K562 (cell line): ENCODE measurements at regions not wholly inside any gene's neighbourhood (a gene's known extent, or its start where the extent isn't known, plus 50 kb on each side); places are given as distances from the start of the nearest gene placed in this dataset.
A peak's percentile ranks its signal among the peaks of the same experiment; 100 is the strongest.

Experiments used
- ARID1B ChIP-seq: fragments of 450-650 bp; IDR thresholded peaks from 2 replicates; pipeline ENCODE4 v1.6.1; 2016; ENCODE audit warnings: antibody characterized with exemption, mild to moderate bottlenecking, inconsistent platforms
- CREB3 ChIP-seq: fragments of 450-650 bp; conservative IDR thresholded peaks from 2 replicates; pipeline ENCODE4 v1.6.1; 2016; ENCODE audit warnings: missing genetic modification characterization, low read depth, mild to moderate bottlenecking, missing compliant biosample characterization, moderate library complexity
- ESRRA ChIP-seq: fragments of 450-650 bp; IDR thresholded peaks from 2 replicates; pipeline ENCODE4 v1.6.1; 2014; ENCODE audit warnings: low read depth, mild to moderate bottlenecking, moderate library complexity, borderline replicate concordance
- FOXA1 ChIP-seq: fragments of 450-650 bp; IDR thresholded peaks from 2 replicates; pipeline ENCODE4 v1.6.1; 2016; ENCODE audit warnings: mild to moderate bottlenecking, borderline replicate concordance
- FOXJ2 ChIP-seq: fragments of 200-800 bp; sonication (Bioruptor generic); IDR thresholded peaks from 2 replicates; pipeline ENCODE4 v1.6.1; 2016; ENCODE audit warnings: missing genetic modification characterization, missing compliant biosample characterization
- GATAD2B ChIP-seq: fragments of 450-650 bp; IDR thresholded peaks from 2 replicates; pipeline ENCODE4 v1.6.1; 2017; ENCODE audit warnings: mild to moderate bottlenecking, borderline replicate concordance
- HMG20A ChIP-seq: fragments of 450-650 bp; formaldehyde crosslinking; conservative IDR thresholded peaks from 2 replicates; pipeline ENCODE4 v1.4.0; 2020; ENCODE audit warnings: mild to moderate bottlenecking, mixed read lengths
- ILF3 ChIP-seq: fragments of 450-650 bp; IDR thresholded peaks from 2 replicates; pipeline ENCODE4 v1.6.1; 2018; ENCODE audit warnings: antibody characterized with exemption, mild to moderate bottlenecking, moderate library complexity, borderline replicate concordance
- PHTF2 ChIP-seq: fragments of 250-450 bp; sonication (Bioruptor Pico); IDR thresholded peaks from 2 replicates; pipeline ENCODE4 v1.5.0; 2021; ENCODE audit warnings: mild to moderate bottlenecking
- POU5F1 ChIP-seq: fragments of 150-350 bp; IDR thresholded peaks from 2 replicates; pipeline ENCODE4 v1.6.1; 2014; ENCODE audit warnings: borderline replicate concordance, low read length, low read depth, mild to moderate bottlenecking; ENCODE audit not compliant: partially characterized antibody
- PURB ChIP-seq: sonication (generic); formaldehyde crosslinking; IDR thresholded peaks from 2 replicates; pipeline ENCODE4 v1.9.0; 2021; ENCODE audit warnings: low read depth, mild to moderate bottlenecking, missing genetic modification reagents
- RBBP5 ChIP-seq: fragments of 200-600 bp; sonication (generic); IDR thresholded peaks from 2 replicates; pipeline ENCODE4 v1.6.1; 2012; ENCODE audit warnings: borderline replicate concordance, mild to moderate bottlenecking, low read length, control low read depth, inconsistent platforms; ENCODE audit not compliant: insufficient read depth, poor library complexity, severe bottlenecking
- RBM15 ChIP-seq: fragments of 200-400 bp; formaldehyde crosslinking; IDR thresholded peaks from 2 replicates; pipeline ENCODE4 v1.6.1; 2018; ENCODE audit warnings: mild to moderate bottlenecking, low read length, moderate library complexity; ENCODE audit not compliant: insufficient read depth
- RBM34 ChIP-seq: fragments of 200-400 bp; formaldehyde crosslinking; IDR thresholded peaks from 2 replicates; pipeline ENCODE4 v1.6.1; 2018; ENCODE audit warnings: low read length, borderline replicate concordance; ENCODE audit not compliant: insufficient read depth
- SIRT6 ChIP-seq: IDR thresholded peaks from one replicate; pipeline ENCODE4 v1.6.1; 2012; ENCODE audit warnings: low read depth, mild to moderate bottlenecking, control low read depth, inconsistent platforms, low read length, moderate library complexity
- SPI1 ChIP-seq: IDR thresholded peaks from 2 replicates; pipeline ENCODE4 v1.6.1; 2011; ENCODE audit warnings: low read depth, low read length, control low read depth, borderline replicate concordance
- ZNF431 ChIP-seq: sonication (generic); formaldehyde crosslinking; IDR thresholded peaks from 2 replicates; pipeline ENCODE4 v1.8.0; 2022; ENCODE audit warnings: mild to moderate bottlenecking, missing genetic modification reagents
- TF ChIP-seq, protein P1 (sequence below): fragments of 250-450 bp; sonication (Bioruptor Pico); IDR thresholded peaks from 2 replicates; pipeline ENCODE4 v1.6.1; 2021; ENCODE audit warnings: mild to moderate bottlenecking
- TF ChIP-seq, protein P2 (sequence below): fragments of 250-450 bp; sonication (Bioruptor Pico); IDR thresholded peaks from 2 replicates; pipeline ENCODE4 v1.8.0; 2021; ENCODE audit warnings: mild to moderate bottlenecking, moderate library complexity
- TF ChIP-seq, protein P3 (sequence below): fragments of 150-350 bp; IDR thresholded peaks from 2 replicates; pipeline ENCODE4 v1.6.1; 2014; ENCODE audit warnings: low read depth, mild to moderate bottlenecking, low read length, borderline replicate concordance
- TF ChIP-seq, protein P4 (sequence below): fragments of 450-650 bp; IDR thresholded peaks from 2 replicates; pipeline ENCODE4 v1.6.1; 2016

DNA sequence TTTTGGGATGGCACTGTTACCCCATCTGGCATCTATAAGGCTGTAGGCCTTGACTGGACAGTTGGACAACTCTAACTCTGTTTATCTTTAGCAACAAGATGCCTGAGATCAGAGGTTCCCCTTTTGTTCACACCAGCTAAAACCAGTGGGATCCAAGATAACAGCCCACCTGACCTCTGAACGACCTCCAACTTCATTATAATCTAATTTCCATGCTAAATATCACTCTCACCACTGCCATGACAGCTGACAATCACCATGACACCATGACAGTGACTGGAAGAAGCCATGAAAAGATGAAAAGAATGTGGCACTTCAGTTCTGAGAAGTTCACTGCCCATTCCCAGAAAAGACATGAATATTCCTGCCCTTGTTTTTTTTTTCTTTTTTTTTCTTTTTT is 281.4 kb upstream of the TAC1 start (continued):
- TF ChIP-seq PURB (CRISPR knock-in tag) = no peak
- TF ChIP-seq CREB3 = no peak
- peak; percentile 84 for TF ChIP-seq ESRRA
- TF ChIP-seq RBM34 = no peak
- TF ChIP-seq PHTF2 (CRISPR knock-in tag) = no peak
- TF ChIP-seq, protein P1, sequence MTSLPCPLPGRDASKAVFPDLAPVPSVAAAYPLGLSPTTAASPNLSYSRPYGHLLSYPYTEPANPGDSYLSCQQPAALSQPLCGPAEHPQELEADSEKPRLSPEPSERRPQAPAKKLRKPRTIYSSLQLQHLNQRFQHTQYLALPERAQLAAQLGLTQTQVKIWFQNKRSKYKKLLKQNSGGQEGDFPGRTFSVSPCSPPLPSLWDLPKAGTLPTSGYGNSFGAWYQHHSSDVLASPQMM = no peak
- TF ChIP-seq SPI1 = 0 out of 2 replicates have a peak, but pooled peaks have one; percentile 34
- TF ChIP-seq FOXJ2 (tag) = no peak
- TF ChIP-seq ARID1B = peak; percentile 75
- TF ChIP-seq ZNF431 (CRISPR knock-in tag) = no peak
- no peak for TF ChIP-seq HMG20A (CRISPR knock-in tag)
- TF ChIP-seq RBM15 = no peak
- no peak for TF ChIP-seq SIRT6
- TF ChIP-seq ILF3 = no peak
- TF ChIP-seq POU5F1 = no peak
- TF ChIP-seq FOXA1 = no peak
- no peak for TF ChIP-seq RBBP5
- no peak for TF ChIP-seq GATAD2B
- TF ChIP-seq, protein P2, sequence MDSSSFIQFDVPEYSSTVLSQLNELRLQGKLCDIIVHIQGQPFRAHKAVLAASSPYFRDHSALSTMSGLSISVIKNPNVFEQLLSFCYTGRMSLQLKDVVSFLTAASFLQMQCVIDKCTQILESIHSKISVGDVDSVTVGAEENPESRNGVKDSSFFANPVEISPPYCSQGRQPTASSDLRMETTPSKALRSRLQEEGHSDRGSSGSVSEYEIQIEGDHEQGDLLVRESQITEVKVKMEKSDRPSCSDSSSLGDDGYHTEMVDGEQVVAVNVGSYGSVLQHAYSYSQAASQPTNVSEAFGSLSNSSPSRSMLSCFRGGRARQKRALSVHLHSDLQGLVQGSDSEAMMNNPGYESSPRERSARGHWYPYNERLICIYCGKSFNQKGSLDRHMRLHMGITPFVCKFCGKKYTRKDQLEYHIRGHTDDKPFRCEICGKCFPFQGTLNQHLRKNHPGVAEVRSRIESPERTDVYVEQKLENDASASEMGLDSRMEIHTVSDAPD (CRISPR knock-in tag) = no peak
- TF ChIP-seq, protein P3, sequence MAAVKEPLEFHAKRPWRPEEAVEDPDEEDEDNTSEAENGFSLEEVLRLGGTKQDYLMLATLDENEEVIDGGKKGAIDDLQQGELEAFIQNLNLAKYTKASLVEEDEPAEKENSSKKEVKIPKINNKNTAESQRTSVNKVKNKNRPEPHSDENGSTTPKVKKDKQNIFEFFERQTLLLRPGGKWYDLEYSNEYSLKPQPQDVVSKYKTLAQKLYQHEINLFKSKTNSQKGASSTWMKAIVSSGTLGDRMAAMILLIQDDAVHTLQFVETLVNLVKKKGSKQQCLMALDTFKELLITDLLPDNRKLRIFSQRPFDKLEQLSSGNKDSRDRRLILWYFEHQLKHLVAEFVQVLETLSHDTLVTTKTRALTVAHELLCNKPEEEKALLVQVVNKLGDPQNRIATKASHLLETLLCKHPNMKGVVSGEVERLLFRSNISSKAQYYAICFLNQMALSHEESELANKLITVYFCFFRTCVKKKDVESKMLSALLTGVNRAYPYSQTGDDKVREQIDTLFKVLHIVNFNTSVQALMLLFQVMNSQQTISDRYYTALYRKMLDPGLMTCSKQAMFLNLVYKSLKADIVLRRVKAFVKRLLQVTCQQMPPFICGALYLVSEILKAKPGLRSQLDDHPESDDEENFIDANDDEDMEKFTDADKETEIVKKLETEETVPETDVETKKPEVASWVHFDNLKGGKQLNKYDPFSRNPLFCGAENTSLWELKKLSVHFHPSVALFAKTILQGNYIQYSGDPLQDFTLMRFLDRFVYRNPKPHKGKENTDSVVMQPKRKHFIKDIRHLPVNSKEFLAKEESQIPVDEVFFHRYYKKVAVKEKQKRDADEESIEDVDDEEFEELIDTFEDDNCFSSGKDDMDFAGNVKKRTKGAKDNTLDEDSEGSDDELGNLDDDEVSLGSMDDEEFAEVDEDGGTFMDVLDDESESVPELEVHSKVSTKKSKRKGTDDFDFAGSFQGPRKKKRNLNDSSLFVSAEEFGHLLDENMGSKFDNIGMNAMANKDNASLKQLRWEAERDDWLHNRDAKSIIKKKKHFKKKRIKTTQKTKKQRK = no peak
- TF ChIP-seq, protein P4, sequence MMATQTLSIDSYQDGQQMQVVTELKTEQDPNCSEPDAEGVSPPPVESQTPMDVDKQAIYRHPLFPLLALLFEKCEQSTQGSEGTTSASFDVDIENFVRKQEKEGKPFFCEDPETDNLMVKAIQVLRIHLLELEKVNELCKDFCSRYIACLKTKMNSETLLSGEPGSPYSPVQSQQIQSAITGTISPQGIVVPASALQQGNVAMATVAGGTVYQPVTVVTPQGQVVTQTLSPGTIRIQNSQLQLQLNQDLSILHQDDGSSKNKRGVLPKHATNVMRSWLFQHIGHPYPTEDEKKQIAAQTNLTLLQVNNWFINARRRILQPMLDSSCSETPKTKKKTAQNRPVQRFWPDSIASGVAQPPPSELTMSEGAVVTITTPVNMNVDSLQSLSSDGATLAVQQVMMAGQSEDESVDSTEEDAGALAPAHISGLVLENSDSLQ = peak; percentile 91
